IPS-15b (cell line): ENCODE measurements at regions not wholly inside any gene's neighbourhood (a gene's known extent, or its start where the extent isn't known, plus 50 kb on each side); places are given as distances from the start of the nearest gene placed in this dataset.

ENCODE experiments used
- H3K27me3 ChIP-seq: one replicate; pipeline ENCODE4 v1.6.1; 2013; ENCODE audit warnings: low read length; ENCODE audit not compliant: control insufficient read depth, insufficient read depth
- H3K36me3 ChIP-seq: one replicate; pipeline ENCODE4 v1.6.1; 2013; ENCODE audit warnings: low read length; ENCODE audit not compliant: control insufficient read depth, insufficient read depth
- H3K4me1 ChIP-seq: one replicate; pipeline ENCODE4 v1.6.1; 2013; ENCODE audit warnings: mild to moderate bottlenecking, low read length; ENCODE audit not compliant: control insufficient read depth, insufficient read depth
- H3K4me3 ChIP-seq: one replicate; pipeline ENCODE4 v1.5.1; 2013; ENCODE audit warnings: low read depth, low read length
- H3K9ac ChIP-seq: one replicate; pipeline ENCODE4 v1.6.1; 2013; ENCODE audit warnings: low read depth, mild to moderate bottlenecking, low read length
- H3K9me3 ChIP-seq: one replicate; pipeline ENCODE4 v1.6.1; 2013; ENCODE audit warnings: mild to moderate bottlenecking, low read length; ENCODE audit not compliant: control insufficient read depth, insufficient read depth

DNA sequence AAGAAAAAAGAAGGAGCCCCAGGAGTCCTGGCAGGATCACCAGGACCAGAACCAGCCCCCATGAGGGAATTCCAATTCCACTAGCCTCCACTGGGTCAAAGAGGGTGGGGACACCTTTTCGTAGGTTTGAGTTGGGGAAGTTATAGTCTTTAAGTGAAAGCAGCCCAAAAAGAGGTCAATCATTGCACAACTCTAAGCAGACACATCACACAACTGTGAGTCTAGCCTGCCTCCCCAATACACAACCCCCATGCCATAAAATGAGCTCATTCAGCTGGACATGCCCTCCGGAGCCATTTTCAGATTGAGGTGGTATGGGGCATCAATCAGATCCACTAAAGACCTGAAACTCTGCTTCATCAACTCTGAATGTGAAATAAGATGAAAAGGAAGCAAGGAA, 179.9 kb downstream of the NPHP4 start:
- H3K4me1 ChIP-seq, result no peaks in the 10 kb centered on the region
- H3K9me3 ChIP-seq, result no peaks in the 10 kb centered on the region
- no peak overlapping the region for H3K9ac ChIP-seq
- H3K36me3 ChIP-seq, result no peaks in the 10 kb centered on the region
- no peak overlapping the region for H3K4me3 ChIP-seq
- H3K27me3 ChIP-seq, result no peaks in the 10 kb centered on the region

DNA sequence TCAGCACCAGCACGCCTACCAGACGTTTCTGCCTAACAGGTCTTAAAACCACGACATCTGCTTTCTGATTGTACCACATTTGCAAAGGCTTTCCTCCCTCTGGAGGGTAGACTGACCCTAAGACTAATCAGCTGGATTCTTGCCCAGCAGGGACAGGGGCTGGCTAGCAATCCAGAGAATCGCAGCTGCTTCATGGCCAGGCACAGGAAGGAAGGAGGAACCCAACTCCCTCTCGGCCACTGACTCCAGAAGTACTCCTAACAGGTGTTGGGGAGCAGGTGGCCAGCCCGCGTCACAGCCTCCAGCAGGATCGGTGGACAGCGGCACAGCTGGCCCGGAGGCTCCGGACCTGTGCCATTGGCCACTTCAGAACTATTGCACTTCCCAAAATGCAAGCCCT, 180.8 kb downstream of the NPHP4 start:
- no peaks in the 10 kb centered on the region for H3K27me3 ChIP-seq
- H3K4me1 ChIP-seq, result no peaks in the 10 kb centered on the region
- H3K9me3 ChIP-seq, result no peaks in the 10 kb centered on the region
- no peaks in the 10 kb centered on the region for H3K36me3 ChIP-seq
- H3K9ac ChIP-seq, result no peak overlapping the region
- no peak overlapping the region for H3K4me3 ChIP-seq

DNA sequence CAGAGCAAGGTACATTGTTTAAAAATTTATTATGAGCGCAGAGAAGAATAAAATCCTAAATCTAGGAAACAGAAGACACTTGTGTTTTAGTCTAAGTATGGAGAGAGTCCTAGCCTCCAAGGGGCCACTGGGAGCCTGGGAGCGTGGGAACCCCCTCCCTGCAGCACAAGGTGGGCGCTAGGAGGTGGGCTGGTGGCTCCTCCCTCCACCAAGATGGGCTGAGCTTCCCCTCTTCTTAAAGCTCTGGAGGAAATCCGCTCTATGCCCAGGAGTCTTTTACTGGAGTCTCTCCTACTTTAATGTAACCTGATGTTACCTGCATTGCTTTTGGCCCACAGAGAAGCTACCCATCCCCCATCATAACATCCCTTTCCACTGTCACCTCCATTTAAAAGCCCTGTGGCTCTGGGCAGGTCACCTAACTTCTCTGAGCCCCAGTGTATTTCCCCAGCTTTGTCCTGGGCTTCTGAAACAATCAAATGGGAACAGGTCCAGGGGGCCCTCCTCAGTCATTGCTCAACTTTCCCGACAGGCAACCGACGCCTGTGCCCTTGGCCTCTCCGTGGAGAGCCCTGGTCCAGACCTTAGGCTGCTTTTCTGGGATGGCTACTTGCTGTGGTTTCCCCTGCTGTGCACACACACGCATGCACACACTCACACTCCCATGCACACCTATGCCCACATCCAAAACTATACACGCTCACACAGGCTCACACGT, 181.5 kb downstream of the NPHP4 start:
- H3K9me3 ChIP-seq, result no peaks in the 10 kb centered on the region
- no peaks in the 10 kb centered on the region for H3K4me1 ChIP-seq

DNA sequence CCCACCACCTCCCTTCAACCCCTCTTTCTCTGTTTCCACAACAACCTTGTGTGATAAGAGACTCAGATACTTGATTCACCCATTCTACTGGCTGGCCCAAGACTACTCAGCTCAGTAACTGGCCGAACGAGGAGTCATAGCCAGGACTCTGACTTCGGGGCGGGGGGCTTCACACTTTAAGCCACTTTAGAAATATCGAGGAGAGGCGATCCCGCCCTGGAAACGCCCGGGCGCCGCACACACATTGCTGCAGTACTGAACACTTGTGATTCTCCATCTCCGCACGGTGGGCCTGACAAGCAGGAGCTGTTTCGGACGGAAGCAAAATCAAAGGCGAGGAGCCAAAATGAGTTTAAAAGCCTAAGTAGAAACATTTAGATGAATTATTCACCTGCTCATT, 182.1 kb downstream of the NPHP4 start:
- Histone ChIP-seq H3K27me3 (no peaks in the 10 kb centered on the region), H3K36me3 (no peaks in the 10 kb centered on the region), H3K4me1 (no peaks in the 10 kb centered on the region), H3K9me3 (no peaks in the 10 kb centered on the region), H3K9ac (no peak overlapping the region), H3K4me3 (no peak overlapping the region)

More for the DNA sequence above, 181.5 kb downstream of the NPHP4 start:
- Histone ChIP-seq H3K4me3 (no peak overlapping the region), H3K36me3 (no peaks in the 10 kb centered on the region), H3K27me3 (no peaks in the 10 kb centered on the region), H3K9ac (no peak overlapping the region)

DNA sequence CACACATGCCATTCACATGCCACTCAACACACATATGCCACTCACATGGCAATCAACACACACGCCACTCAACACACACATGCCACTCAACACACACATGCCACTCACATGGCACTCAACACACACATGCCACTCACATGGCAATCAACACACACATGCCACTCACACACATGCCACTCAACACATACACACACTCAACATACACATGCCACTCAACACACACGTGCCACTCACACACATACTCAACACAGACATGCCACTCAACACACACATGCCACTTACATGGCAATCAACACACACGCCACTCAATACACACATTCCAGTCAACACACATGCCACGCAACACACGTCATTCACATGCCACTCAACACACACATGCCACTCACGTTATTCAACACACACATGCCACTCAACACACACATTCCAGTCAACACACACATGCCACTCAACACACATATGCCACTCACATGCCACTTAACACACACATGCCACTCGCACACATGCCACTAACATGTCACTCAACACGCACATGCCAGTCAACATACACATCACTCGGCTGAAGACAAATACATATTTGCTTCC, 182.9 kb downstream of the NPHP4 start:
- Histone ChIP-seq H3K9ac (no peak overlapping the region), H3K9me3 (no peaks in the 10 kb centered on the region), H3K27me3 (no peaks in the 10 kb centered on the region), H3K4me3 (no peak overlapping the region), H3K36me3 (no peaks in the 10 kb centered on the region), H3K4me1 (no peaks in the 10 kb centered on the region)

DNA sequence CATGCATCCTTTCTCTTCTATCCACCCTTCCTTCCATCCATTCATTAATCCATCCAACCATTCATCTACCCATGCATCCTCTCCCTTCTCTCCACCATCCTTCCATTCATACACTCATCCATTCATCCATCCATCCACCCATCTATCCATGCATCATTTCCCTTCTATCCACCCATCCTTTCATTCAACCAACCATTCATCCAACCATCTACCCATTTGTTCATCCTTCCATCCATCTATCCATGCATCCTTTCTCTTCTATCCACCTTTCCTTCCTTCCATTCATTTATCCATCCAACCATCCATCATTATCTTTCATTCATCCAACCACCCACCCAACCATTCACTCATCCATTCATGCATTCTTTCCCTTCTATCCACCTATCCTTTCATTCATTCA, 188.4 kb downstream of the NPHP4 start:
- no peak overlapping the region for H3K9ac ChIP-seq
- no peaks in the 10 kb centered on the region for H3K4me1 ChIP-seq
- no peaks in the 10 kb centered on the region for H3K27me3 ChIP-seq
- H3K4me3 ChIP-seq, result no peak overlapping the region
- H3K9me3 ChIP-seq, result no peaks in the 10 kb centered on the region
- no peaks in the 10 kb centered on the region for H3K36me3 ChIP-seq

DNA sequence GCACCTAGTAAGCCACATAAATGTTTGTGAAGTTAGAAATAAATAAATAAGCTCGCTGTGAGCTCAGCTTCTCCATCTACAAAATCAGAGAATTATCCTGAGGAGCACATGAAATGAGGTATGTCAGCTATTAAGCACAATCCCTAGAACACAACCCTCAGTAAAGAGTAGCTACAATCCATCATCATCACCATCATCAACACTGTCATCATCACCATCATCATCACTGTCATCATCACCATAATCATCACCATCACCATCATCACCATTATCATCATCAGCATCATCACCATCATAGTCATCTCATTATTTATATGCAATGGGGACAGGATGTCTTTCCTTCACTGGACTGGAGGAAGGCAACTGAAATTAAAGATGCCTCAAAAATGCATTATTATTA, 189.6 kb downstream of the NPHP4 start:
- Histone ChIP-seq H3K4me1 (no peaks in the 10 kb centered on the region), H3K36me3 (no peaks in the 10 kb centered on the region), H3K9ac (no peak overlapping the region), H3K4me3 (no peak overlapping the region), H3K27me3 (no peaks in the 10 kb centered on the region), H3K9me3 (no peaks in the 10 kb centered on the region)

DNA sequence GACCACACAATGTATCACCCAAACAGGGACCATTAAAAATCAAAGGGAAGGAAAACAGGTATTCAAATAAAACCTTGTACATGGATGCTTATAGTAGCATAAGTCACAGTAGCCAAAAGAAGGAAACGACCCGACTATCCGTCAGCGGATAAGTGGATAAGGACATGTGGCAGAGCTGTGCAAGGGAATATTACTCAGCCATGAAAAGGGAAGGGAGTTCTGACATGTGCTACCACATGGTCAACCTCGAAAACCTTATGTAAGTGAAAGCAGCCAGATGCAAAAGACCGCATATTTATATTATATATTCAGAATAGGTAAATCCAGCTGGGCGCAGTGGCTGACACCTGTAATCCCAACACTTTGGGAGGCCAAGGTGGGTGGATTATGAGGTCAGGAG, 193.3 kb downstream of the NPHP4 start:
- Histone ChIP-seq H3K36me3 (no peaks in the 10 kb centered on the region), H3K4me1 (no peaks in the 10 kb centered on the region), H3K4me3 (no peak overlapping the region), H3K27me3 (no peaks in the 10 kb centered on the region), H3K9ac (no peak overlapping the region), H3K9me3 (no peaks in the 10 kb centered on the region)

DNA sequence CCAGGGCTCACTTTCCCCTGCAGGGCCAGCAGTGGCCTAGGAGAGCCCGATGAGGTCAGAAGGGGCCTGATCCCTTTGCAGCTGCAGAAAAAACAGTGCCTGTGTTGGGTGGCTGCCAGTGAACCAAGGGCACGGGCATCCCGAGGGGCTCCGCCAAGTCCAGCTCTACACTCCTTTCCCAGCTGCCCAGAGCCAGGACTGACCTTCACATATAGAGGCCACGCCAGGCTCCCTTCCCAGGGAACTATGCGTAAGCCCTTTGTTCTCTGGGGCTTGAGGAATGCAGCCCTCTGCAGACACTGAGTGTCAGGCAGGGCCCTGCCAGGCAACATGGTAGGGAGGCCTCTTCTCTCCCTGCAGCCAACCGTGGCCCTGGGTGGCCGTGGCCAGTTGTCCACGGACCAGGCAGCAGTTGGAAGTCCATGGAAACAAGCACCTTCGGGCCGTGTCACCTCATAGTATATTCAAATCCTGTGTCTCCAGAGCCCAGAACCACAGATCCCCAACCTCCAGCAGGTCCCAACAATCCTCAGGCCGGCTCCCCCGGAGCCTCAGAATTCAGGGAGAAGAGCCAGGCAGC, 194.0 kb downstream of the NPHP4 start:
- Histone ChIP-seq H3K36me3 (no peaks in the 10 kb centered on the region), H3K4me3 (no peak overlapping the region), H3K4me1 (no peaks in the 10 kb centered on the region), H3K9me3 (no peaks in the 10 kb centered on the region), H3K27me3 (no peaks in the 10 kb centered on the region), H3K9ac (no peak overlapping the region)

DNA sequence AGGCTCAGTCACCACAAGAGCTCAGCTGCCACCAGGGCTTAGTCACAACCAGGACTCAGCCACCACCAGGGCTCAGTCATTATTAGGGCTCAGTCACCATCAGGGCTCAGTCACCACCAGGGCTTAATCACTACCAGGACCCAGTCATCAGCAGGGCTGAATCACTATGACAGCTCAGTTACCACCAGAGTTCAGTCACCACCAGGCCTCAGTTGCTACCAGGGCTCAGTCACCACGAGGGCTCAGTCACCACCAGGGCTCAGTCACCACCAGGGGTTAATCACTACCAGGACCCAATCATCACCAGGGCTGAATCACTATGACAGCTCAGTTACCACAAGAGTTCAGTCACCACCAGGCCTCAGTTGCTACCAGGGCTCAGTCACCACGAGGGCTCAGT, 196.2 kb downstream of the NPHP4 start:
- H3K36me3 ChIP-seq, result no peaks in the 10 kb centered on the region
- no peaks in the 10 kb centered on the region for H3K9me3 ChIP-seq
- H3K4me3 ChIP-seq, result no peak overlapping the region
- no peak overlapping the region for H3K9ac ChIP-seq
- H3K27me3 ChIP-seq, result no peaks in the 10 kb centered on the region
- H3K4me1 ChIP-seq, result no peaks in the 10 kb centered on the region

DNA sequence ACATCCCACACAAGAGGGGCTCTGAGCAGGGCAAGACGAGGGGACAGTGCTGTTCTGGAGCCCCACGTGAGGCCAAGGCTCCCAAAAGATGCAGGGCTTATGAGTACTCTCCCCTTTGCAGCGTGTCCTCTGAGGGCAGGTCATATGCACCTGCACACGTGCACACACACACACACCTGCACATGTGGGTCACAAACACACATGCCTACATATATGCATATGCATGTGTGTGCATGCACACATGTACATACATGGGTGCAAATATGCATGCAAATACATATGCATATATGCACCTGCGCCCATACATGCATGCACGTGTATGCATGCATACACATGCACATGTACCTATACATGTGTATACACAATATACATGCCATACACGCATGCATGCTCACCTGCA, 197.9 kb downstream of the NPHP4 start:
- no peaks in the 10 kb centered on the region for H3K4me1 ChIP-seq
- H3K27me3 ChIP-seq, result no peaks in the 10 kb centered on the region
- H3K36me3 ChIP-seq, result no peaks in the 10 kb centered on the region
- no peak overlapping the region for H3K4me3 ChIP-seq
- H3K9ac ChIP-seq, result no peak overlapping the region
- H3K9me3 ChIP-seq, result no peaks in the 10 kb centered on the region

DNA sequence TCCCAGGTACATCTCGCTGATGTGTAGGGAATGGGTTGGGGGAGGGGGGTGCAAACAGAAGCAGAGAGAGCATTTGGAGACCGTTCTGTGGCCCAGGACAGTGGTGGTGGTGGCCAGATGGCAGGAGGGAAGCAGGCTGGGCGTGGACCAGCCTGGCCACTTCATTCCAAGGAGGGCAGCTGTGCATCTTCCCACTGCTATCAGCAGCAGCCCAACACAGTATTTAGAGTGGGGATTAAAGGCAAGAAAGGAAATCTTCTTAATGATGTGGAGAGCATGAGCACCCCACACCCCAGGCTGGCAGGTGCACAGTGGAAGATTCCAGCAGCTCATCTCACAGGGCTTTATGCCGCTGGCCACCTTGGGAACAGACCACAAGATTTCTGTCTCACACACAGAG, 198.7 kb downstream of the NPHP4 start:
- Histone ChIP-seq H3K9me3 (no peaks in the 10 kb centered on the region), H3K4me3 (no peak overlapping the region), H3K9ac (no peak overlapping the region), H3K4me1 (no peaks in the 10 kb centered on the region), H3K36me3 (no peaks in the 10 kb centered on the region), H3K27me3 (no peaks in the 10 kb centered on the region)
